ENCODE measurements at regions not wholly inside any gene's neighbourhood (a gene's known extent, or its start where the extent isn't known, plus 50 kb on each side); places are given as distances from the start of the nearest gene placed in this dataset.

DNA sequence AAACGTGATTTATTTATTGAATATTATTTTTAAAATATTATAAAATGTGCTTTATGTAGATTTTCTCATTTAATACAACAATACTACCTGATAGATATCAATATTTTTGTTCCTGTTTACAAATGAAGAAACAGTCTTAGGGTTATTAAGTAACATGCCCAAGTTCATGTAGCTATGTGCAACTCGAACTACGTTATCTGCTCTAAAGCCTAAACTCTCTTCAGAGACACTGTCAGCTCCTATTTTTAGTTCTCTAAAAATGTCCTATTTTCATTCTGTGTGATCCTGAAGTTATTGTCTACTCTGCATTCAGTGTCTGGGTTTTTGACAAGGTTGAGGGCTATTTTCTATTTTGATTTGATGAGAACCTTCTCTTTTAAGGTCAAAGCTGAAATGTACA, 550.1 kb upstream of the B3GALT2 start:
- H3K27ac ChIP-seq (ENCODE audit: low read depth, low read length, poor library complexity, severe bottlenecking), result no peak overlapping the region
- no peaks in the 10 kb centered on the region for H3K9me3 ChIP-seq (ENCODE audit: low read length)
- TF ChIP-seq, protein P1, sequence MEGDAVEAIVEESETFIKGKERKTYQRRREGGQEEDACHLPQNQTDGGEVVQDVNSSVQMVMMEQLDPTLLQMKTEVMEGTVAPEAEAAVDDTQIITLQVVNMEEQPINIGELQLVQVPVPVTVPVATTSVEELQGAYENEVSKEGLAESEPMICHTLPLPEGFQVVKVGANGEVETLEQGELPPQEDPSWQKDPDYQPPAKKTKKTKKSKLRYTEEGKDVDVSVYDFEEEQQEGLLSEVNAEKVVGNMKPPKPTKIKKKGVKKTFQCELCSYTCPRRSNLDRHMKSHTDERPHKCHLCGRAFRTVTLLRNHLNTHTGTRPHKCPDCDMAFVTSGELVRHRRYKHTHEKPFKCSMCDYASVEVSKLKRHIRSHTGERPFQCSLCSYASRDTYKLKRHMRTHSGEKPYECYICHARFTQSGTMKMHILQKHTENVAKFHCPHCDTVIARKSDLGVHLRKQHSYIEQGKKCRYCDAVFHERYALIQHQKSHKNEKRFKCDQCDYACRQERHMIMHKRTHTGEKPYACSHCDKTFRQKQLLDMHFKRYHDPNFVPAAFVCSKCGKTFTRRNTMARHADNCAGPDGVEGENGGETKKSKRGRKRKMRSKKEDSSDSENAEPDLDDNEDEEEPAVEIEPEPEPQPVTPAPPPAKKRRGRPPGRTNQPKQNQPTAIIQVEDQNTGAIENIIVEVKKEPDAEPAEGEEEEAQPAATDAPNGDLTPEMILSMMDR (conservative IDR thresholded peaks at IDR 0.05; ENCODE audit: low read length), result no peak
- TF ChIP-seq EZH2phosphoT487 (IDR thresholded peaks at IDR 0.05; ENCODE audit: borderline replicate concordance, low read depth, low read length), result no peak
- no peaks in the 10 kb centered on the region for H3K4me1 ChIP-seq (ENCODE audit: insufficient read depth, low read length, poor library complexity, severe bottlenecking)
- DNase-seq (ENCODE audit: low spot score), result no peak
- CTCF ChIA-PET (ENCODE audit: unreplicated experiment), result no interaction called here
- POLR2A ChIA-PET, result interaction anchor here (0.7 to 1.8 kb wide), 4 partner anchors 9 to 1261 kb away, joined by 3 to 6 read pairs (median 5); no protein-coding TSS in a partner anchor
- no peaks in the 10 kb centered on the region for H3K79me2 ChIP-seq (ENCODE audit: insufficient read depth, low read depth, low read length)
- H3K36me3 ChIP-seq (ENCODE audit: insufficient read depth, low read length), result no peaks in the 10 kb centered on the region
- no peak overlapping the region for H3K4me3 ChIP-seq (ENCODE audit: low read depth, low read length, poor library complexity, severe bottlenecking)
- H3K9me2 ChIP-seq (ENCODE audit: insufficient read depth, low read length), result no peaks in the 10 kb centered on the region
- intact Hi-C loops (cut with micrococcal nuclease; ENCODE audit: unreplicated experiment), result no loop called here
- H2AFZ ChIP-seq (ENCODE audit: low read length), result no peak overlapping the region
- H3K4me2 ChIP-seq (ENCODE audit: low read length), result no peak overlapping the region
- H4K20me1 ChIP-seq (ENCODE audit: insufficient read depth, low read length), result no peaks in the 10 kb centered on the region
- BruUV-seq (replicated peaks), result no TSS peak

DNA sequence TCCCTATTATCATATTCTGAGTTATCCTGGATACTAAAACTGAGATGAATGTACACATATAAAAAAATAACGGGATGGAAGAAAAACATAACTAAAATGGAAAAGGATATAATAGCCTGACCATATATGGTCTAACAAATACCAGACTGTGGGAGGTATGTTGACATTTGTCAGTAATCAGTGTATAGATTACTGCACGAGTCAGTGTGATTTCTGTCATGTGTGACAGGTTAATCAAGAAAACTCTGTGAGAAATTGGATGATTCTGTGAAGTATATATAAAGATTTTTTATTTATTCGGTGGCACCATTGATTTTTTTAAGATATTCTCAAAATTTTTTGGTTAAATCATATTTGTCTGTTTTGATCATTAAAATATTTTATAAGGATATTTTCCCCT, 547.3 kb upstream of the B3GALT2 start:
- TF ChIP-seq EZH2phosphoT487 (IDR thresholded peaks at IDR 0.05; ENCODE audit: borderline replicate concordance, low read depth, low read length), result no peak
- TF ChIP-seq, protein P1 (conservative IDR thresholded peaks at IDR 0.05; ENCODE audit: low read length), result no peak
- CTCF ChIA-PET (ENCODE audit: unreplicated experiment), result no interaction called here
- Histone ChIP-seq H3K27ac (ENCODE audit: low read depth, low read length, poor library complexity, severe bottlenecking) (no peak overlapping the region), H3K79me2 (ENCODE audit: insufficient read depth, low read depth, low read length) (no peaks in the 10 kb centered on the region), H3K4me1 (ENCODE audit: insufficient read depth, low read length, poor library complexity, severe bottlenecking) (no peaks in the 10 kb centered on the region), H2AFZ (ENCODE audit: low read length) (no peak overlapping the region), H3K4me2 (ENCODE audit: low read length) (no peak overlapping the region), H3K4me3 (ENCODE audit: low read depth, low read length, poor library complexity, severe bottlenecking) (no peak overlapping the region), H3K36me3 (ENCODE audit: insufficient read depth, low read length) (no peaks in the 10 kb centered on the region), H3K9me2 (ENCODE audit: insufficient read depth, low read length) (no peaks in the 10 kb centered on the region), H4K20me1 (ENCODE audit: insufficient read depth, low read length) (no peaks in the 10 kb centered on the region), H3K9me3 (ENCODE audit: low read length) (no peaks in the 10 kb centered on the region)
- POLR2A ChIA-PET, result no interaction called here
- DNase-seq (ENCODE audit: low spot score), result no peak
- BruUV-seq (replicated peaks), result no TSS peak
- intact Hi-C loops (cut with micrococcal nuclease; ENCODE audit: unreplicated experiment), result no loop called here

DNA sequence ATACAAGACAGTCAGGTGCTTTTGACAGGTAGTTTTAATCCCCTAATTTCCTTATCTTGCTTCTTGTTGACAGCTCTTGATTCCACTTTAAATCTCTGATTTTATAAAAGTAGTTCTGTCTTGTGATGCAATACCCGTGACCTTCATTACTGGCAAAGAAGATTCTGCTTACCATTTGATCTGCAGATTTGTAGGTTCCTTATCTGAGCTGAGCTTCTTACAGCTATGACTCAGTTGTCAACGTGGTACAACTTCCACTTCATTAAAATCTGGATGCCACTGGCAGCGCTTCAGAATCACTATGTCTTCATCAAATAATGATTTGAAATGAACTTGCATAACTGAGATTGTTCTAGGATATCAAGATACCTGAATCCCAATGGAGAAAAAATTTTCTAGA, 543.6 kb upstream of the B3GALT2 start:
- intact Hi-C loops (cut with micrococcal nuclease; ENCODE audit: unreplicated experiment), result no loop called here
- Histone ChIP-seq H4K20me1 (ENCODE audit: insufficient read depth, low read length) (no peaks in the 10 kb centered on the region), H2AFZ (ENCODE audit: low read length) (no peak overlapping the region), H3K4me1 (ENCODE audit: insufficient read depth, low read length, poor library complexity, severe bottlenecking) (no peaks in the 10 kb centered on the region), H3K27ac (ENCODE audit: low read depth, low read length, poor library complexity, severe bottlenecking) (no peak overlapping the region), H3K4me3 (ENCODE audit: low read depth, low read length, poor library complexity, severe bottlenecking) (no peak overlapping the region), H3K9me2 (ENCODE audit: insufficient read depth, low read length) (no peaks in the 10 kb centered on the region), H3K79me2 (ENCODE audit: insufficient read depth, low read depth, low read length) (no peaks in the 10 kb centered on the region), H3K9me3 (ENCODE audit: low read length) (no peaks in the 10 kb centered on the region), H3K4me2 (ENCODE audit: low read length) (no peak overlapping the region), H3K36me3 (ENCODE audit: insufficient read depth, low read length) (no peaks in the 10 kb centered on the region)
- no peak for TF ChIP-seq EZH2phosphoT487 (IDR thresholded peaks at IDR 0.05; ENCODE audit: borderline replicate concordance, low read depth, low read length)
- TF ChIP-seq, protein P1 (conservative IDR thresholded peaks at IDR 0.05; ENCODE audit: low read length), result no peak
- no TSS peak for BruUV-seq (replicated peaks)
- ChIA-PET CTCF (ENCODE audit: unreplicated experiment) (no interaction called here), POLR2A (no interaction called here)
- DNase-seq (ENCODE audit: low spot score), result no peak
